Activated T-helper 1 cell treated with anti-CD3 and anti-CD28 coated beads, Interleukin-2, amount 50 U/mL, for 16 hours (primary cell): ENCODE measurements at regions not wholly inside any gene's neighbourhood (a gene's known extent, or its start where the extent isn't known, plus 50 kb on each side); places are given as distances from the start of the nearest gene placed in this dataset.
"Not testable (repeated sequence)": the region's sequence is repeated elsewhere in the genome, so short reads cannot be mapped to it uniquely, and the experiment has no call there.

Experiments used
- DNase-seq, 2 donors: peaks; one replicate each; pipeline ENCODE4 v3.0.0-alpha.2; 2020; ENCODE audit warnings: low read depth in 1 of 2, low spot score in 1 of 2

- no peak for DNase-seq
Observed at GRCh38 chr14:50018201-50018932, 98.0 kb downstream of the VCPKMT start.

GRCh38 chr14:50018933-50019210 is 97.5 kb downstream of the VCPKMT start:
- no peak for DNase-seq

GRCh38 chr14:50020184-50020583 is 96.2 kb downstream of the VCPKMT start:
- DNase-seq, result no peak

GRCh38 chr14:50020799-50021198 is 95.6 kb downstream of the VCPKMT start:
- DNase-seq, result no peak

- no peak for DNase-seq
Observed at GRCh38 chr14:50021261-50022031, 94.9 kb downstream of the VCPKMT start.

- DNase-seq, result no peak
Observed at GRCh38 chr14:50022661-50023060, 93.7 kb downstream of the VCPKMT start.

- no peak for DNase-seq
Observed at GRCh38 chr14:50023671-50024490, 92.5 kb downstream of the VCPKMT start.

GRCh38 chr14:50025073-50025472 is 91.3 kb downstream of the VCPKMT start:
- DNase-seq, result no peak

GRCh38 chr14:50025776-50026175 is 90.6 kb downstream of the VCPKMT start:
- no peak for DNase-seq

GRCh38 chr14:50026396-50026795 is 90.0 kb downstream of the VCPKMT start:
- DNase-seq, result no peak

GRCh38 chr14:50027816-50028215 is 88.6 kb downstream of the VCPKMT start:
- no peak for DNase-seq

- no peak for DNase-seq
Observed at GRCh38 chr14:50028458-50028857, 87.9 kb downstream of the VCPKMT start.

GRCh38 chr14:50030036-50030435 is 86.3 kb downstream of the VCPKMT start:
- no peak for DNase-seq

GRCh38 chr14:50030911-50031310 is 85.5 kb downstream of the VCPKMT start:
- not testable (repeated sequence) for DNase-seq

GRCh38 chr14:50031602-50032313 is 84.6 kb downstream of the VCPKMT start:
- DNase-seq, result no peak

GRCh38 chr14:50032462-50033167 is 83.8 kb downstream of the VCPKMT start:
- not testable (repeated sequence) for DNase-seq

GRCh38 chr14:50035214-50035613 is 81.2 kb downstream of the VCPKMT start:
- no peak for DNase-seq

GRCh38 chr14:50036211-50036610 is 80.2 kb downstream of the VCPKMT start:
- DNase-seq, result no peak

GRCh38 chr14:50036637-50037036 is 79.7 kb downstream of the VCPKMT start:
- DNase-seq, result no peak

GRCh38 chr14:50037240-50037639 is 79.1 kb downstream of the VCPKMT start:
- no peak for DNase-seq

GRCh38 chr14:50037852-50038251 is 78.5 kb downstream of the VCPKMT start:
- no peak for DNase-seq
